HG03066 (cell line): ENCODE measurements at regions not wholly inside any gene's neighbourhood (a gene's known extent, or its start where the extent isn't known, plus 50 kb on each side); places are given as distances from the start of the nearest gene placed in this dataset.

Experiments used
- ATAC-seq: cut with Tn5 transposase; IDR thresholded peaks from one replicate; pipeline ENCODE4 v1.9.1; 2021; ENCODE audit warnings: low read depth; ENCODE audit not compliant: unreplicated experiment

GRCh38 chr3:66672830-66673229 lies 172.0 kb upstream of the LRIG1 start:
- ATAC-seq = no peak

DNA sequence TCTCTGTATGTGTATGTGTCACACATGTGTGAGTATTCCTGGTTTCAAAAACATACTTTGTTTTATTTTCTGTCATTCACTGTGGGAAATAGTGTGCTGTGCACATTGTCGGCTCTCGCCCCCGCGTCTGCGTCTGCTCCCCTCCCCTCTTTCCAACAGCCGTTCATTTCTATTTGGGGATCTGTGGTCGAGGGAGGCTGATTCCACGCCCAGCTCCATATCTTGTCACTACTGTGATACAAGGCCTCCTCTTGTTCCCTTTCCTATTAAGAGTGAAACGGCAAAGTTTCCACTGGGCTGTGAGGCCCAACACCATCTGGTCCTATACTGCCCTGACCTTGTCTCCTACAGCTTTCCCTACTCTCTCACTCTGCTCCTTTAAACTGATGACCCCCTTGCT lies 172.5 kb upstream of the LRIG1 start:
- no peak for ATAC-seq

DNA sequence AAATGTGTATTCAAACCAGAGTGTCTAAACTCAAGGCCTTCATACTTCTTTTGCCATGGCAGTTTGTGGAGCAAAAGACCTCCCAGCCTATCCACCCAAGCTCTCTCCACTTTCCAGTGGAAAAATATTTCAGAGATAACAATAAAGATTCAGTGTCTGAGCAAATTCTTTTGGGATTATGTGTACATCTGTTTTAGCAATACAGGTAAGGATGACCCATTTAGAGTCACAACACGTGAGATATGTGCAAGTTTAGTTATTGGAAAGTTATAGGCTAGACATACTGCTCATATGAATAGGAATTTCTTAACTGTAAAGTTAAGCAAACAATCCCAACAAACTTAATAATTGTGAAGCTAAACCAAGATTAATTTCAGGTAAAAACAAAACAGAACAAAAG lies 174.5 kb upstream of the LRIG1 start:
- ATAC-seq = no peak

DNA sequence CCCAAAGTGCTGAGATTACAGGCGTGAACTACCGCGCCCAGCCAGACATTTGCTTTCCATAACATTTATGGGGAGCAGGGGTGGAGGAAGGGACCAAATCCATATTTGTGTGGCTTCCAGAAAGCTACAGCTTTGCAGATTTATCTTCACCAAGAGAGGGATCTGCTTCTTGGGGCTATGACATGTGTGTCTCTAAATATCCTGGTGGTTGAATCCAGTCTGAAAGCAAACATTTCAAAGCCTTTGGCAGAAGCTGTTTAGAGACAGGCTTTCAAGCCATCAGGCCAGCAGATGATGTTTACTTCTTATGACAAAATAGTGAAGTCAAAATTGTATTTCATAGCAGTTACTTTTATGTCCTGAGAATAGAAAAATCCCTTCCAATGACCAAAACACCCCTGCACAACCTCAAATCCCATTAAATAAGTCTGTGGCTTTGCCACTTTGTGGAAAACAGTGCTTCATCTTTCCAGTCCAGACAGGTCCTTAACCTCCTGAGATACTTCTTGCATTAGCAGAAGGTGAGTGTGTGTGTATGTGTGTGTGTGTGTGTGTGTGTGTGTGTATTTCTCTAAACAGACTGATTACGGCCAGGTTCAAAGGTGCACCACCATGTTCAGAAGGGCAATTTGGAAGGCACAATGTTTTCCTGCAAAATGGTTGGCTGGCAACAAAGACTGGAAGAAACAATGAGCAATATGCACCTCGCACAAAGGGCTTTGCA lies 191.4 kb upstream of the LRIG1 start:
- ATAC-seq = no peak

- ATAC-seq = no peak
Observed at GRCh38 chr3:66692766-66693150, 191.9 kb upstream of the LRIG1 start.

DNA sequence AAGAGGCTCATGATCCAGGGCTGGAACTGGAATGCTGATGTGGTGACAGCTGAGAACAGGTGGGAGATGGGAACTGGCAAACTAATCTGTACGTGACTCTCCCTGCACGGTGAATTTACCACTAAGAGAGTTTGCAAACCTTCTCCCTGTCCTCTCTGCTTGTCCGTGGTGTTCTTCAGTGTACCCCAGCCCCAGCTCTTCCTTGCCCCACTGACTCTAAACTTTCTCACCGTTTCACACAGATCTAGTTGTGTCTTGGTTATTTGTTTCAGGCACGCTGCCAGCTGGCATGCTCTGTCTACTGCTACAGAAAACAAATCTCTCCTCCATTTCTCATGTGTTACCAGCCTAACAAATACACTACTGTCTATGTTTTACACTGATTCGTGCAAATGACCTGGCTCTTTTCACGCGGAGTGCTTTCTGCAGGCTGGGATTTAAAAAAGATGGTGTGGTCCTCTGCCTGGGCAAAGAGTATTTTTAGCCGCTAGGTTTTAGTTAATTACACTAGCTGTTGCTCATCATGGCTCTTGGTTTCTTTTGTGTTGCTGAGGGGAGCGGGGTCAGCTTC lies 192.7 kb upstream of the LRIG1 start:
- no peak for ATAC-seq

- no peak for ATAC-seq
Observed at GRCh38 chr3:66702126-66702525, 201.3 kb upstream of the LRIG1 start.

DNA sequence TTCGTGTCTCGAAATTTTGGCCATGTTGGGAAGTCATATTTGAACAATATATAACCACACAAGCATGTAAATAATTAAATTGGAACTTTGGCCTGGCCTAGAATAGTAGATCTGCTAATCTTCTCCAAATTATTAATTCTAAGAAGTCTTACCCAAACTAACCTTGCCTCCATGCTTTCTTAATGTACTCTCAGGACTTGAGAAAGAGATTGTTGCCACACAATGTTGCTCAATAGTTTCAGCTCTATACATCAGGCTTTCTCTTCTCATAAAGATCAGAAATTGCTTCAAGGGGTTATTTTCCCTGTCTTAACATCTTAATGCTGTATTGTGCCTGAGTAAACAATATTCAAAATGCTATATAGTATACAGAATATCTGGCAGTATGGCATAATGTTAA lies 202.7 kb upstream of the LRIG1 start:
- no peak for ATAC-seq

GRCh38 chr3:66705076-66705475 lies 204.3 kb upstream of the LRIG1 start:
- ATAC-seq = no peak

DNA sequence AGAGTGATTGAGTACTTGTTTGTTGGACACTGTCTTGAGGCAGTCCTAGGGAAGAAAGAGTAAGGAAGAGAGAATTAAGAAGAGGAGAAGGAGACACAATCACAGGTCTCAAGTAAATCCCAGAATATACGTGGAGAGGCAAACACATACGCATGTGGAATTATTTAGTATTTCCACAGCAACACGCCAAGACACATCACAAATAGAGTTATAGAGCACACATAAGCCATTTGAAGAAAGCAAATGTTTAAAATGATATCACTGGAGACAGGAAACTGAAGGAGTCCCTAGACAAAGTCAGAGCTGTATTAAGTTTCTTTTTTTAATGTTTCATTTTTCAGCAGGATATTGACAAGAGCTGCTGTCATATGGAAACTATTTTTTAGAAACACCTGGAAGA lies 206.1 kb upstream of the LRIG1 start:
- no peak for ATAC-seq

- ATAC-seq = no peak
Observed at GRCh38 chr3:66709532-66709931, 208.7 kb upstream of the LRIG1 start.

DNA sequence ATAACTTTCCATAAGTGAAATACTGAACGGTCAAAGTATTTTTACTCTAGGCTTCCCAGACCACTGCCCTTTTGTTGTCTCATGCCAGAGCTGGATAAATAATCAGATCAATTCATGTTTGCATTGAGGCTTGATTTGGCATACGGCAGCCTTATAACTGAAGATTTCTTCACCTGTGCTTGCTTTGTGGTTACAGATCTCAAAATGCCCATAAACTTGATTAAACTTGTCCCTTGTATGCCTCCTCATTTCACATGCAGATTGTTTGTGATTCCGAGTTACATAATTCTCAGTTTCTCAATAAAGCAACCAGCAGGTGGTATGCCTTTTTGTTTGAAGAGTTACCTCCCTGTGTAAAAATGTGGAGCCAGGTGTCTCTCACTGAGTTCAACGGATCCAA lies 211.4 kb upstream of the LRIG1 start:
- no peak for ATAC-seq

- no peak for ATAC-seq
Observed at GRCh38 chr3:66713921-66714320, 213.1 kb upstream of the LRIG1 start.

GRCh38 chr3:66715806-66716205 lies 215.0 kb upstream of the LRIG1 start:
- ATAC-seq = no peak

- ATAC-seq = no peak
Observed at GRCh38 chr3:66717806-66718205, 217.0 kb upstream of the LRIG1 start.

DNA sequence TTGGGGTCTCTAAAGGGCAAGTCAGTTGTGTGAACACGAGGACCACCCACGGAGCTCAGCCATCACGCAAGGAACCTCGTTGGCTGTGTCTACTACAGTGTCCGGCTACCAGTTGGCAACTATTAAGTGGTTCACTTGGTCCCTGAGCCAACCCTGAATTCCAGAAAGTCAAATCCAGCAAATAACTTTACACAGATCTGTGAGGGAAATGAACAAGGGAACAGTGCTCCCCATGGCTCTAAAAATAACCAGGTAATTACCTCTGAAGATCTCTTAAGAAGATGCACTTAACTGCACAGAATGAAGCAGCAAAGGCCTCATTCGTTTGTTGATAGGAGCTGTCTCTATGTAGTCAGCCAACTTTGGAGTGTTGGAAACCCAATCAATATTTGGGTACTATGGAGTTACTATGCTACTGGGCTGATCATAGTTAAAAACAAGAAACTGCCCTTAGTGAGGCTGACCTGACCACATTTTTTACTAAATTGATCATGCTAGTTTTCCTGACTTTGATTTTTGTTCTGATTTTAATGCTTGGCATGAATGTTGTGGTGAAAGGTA lies 219.1 kb upstream of the LRIG1 start:
- no peak for ATAC-seq

GRCh38 chr3:66720508-66720907 lies 219.7 kb upstream of the LRIG1 start:
- no peak for ATAC-seq

- no peak for ATAC-seq
Observed at GRCh38 chr3:66722675-66723074, 221.9 kb upstream of the LRIG1 start.

- no peak for ATAC-seq
Observed at GRCh38 chr3:66723231-66723630, 222.4 kb upstream of the LRIG1 start.

- no peak for ATAC-seq
Observed at GRCh38 chr3:66729687-66730393, 229.0 kb upstream of the LRIG1 start.

GRCh38 chr3:66738625-66739365 lies 238.0 kb upstream of the LRIG1 start:
- ATAC-seq = no peak
